Neural progenitor cell (in vitro differentiated cells): ENCODE measurements at regions not wholly inside any gene's neighbourhood (a gene's known extent, or its start where the extent isn't known, plus 50 kb on each side); places are given as distances from the start of the nearest gene placed in this dataset.

Experiments
- EZH2 ChIP-seq: fragments of 200-600 bp; sonication (generic); IDR thresholded peaks from 2 replicates; pipeline ENCODE4 v1.6.1; 2017; ENCODE audit warnings: antibody characterized with exemption, mild to moderate bottlenecking, moderate library complexity
- TF ChIP-seq, protein P1 (sequence below): fragments of 200-600 bp; sonication (generic); IDR thresholded peaks from 2 replicates; pipeline ENCODE4 v1.5.1; 2017; ENCODE audit warnings: antibody characterized with exemption, mild to moderate bottlenecking

DNA sequence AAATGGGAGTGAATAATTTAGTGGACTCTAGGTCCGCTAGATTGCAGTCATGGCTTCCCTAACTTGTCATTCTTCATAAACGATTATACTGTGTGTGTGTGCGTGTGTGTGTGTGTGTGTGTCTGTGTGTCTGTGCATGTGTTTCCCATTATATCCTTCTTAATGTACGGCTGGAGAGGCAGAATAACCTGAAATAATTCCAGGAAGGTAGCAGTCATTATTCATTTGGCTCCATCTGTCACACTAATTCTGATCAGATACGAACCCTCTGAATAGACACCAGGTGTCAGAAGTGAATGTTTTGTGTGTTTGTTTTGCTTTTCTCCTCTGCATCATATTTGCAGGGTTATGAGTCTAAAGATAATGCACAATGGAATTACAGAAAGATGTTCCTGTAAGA, 372.9 kb downstream of the DOK5 start:
- TF ChIP-seq, protein P1, sequence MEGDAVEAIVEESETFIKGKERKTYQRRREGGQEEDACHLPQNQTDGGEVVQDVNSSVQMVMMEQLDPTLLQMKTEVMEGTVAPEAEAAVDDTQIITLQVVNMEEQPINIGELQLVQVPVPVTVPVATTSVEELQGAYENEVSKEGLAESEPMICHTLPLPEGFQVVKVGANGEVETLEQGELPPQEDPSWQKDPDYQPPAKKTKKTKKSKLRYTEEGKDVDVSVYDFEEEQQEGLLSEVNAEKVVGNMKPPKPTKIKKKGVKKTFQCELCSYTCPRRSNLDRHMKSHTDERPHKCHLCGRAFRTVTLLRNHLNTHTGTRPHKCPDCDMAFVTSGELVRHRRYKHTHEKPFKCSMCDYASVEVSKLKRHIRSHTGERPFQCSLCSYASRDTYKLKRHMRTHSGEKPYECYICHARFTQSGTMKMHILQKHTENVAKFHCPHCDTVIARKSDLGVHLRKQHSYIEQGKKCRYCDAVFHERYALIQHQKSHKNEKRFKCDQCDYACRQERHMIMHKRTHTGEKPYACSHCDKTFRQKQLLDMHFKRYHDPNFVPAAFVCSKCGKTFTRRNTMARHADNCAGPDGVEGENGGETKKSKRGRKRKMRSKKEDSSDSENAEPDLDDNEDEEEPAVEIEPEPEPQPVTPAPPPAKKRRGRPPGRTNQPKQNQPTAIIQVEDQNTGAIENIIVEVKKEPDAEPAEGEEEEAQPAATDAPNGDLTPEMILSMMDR, result no peak
- TF ChIP-seq EZH2, result no peak
